ENCODE measurements at regions not wholly inside any gene's neighbourhood (a gene's known extent, or its start where the extent isn't known, plus 50 kb on each side); places are given as distances from the start of the nearest gene placed in this dataset.

DNA sequence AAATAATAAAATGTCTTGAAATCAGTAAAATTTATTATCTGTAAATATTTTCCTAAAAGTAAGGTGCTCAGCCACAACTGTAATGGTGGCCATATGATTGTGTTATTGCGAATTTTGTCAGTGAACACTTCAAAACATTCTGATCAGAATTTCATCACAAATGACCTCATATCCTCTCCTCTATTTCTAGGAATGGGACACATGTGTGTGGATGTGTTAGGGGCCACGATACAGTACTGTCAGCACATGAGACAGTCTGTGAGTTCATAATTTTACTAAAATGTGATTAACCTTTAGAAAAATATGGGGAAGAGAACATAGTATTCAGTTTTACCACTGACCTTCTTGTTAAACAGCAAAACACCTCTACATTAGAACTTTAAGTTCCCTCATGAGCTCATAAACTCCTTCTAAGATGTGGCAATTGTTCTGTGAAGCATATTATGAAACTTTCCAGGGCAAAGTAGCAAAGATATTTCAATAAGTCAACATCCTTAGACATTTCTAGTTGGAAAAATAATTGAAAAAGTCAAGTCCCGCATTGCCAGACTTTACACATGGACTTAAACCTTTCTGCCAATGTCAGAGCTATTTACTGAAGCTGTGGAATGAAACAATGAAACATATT lies 158.2 kb upstream of the ABI3BP start:
- H3K4me2 ChIP-seq (ENCODE audit: control insufficient read depth, insufficient read depth): no peak overlapping the region
- no peak overlapping the region for H2AFZ ChIP-seq (ENCODE audit: control insufficient read depth, low read depth, low read length)
- POLR2A ChIA-PET: no interaction called here
- no peak overlapping the region for H3K9ac ChIP-seq (ENCODE audit: control insufficient read depth, insufficient read depth, low read length)
- TF ChIP-seq JUND (IDR thresholded peaks at IDR 0.05; ENCODE audit: low read depth, low read length) (no peak), SREBF2 (IDR thresholded peaks at IDR 0.05; ENCODE audit: low read length) (no peak), FOXK2 (IDR thresholded peaks at IDR 0.05) (no peak), EED (IDR thresholded peaks at IDR 0.05; ENCODE audit: low read depth) (no peak), NFYA (IDR thresholded peaks at IDR 0.05; ENCODE audit: borderline replicate concordance, low read depth, low read length) (no peak), NRF1 (conservative IDR thresholded peaks at IDR 0.05; ENCODE audit: low read depth, low read length) (no peak), CBX3 (IDR thresholded peaks at IDR 0.05; ENCODE audit: borderline replicate concordance, low read depth) (no peak), RUNX3 (IDR thresholded peaks at IDR 0.05; ENCODE audit: low read length) (no peak), ESRRA (IDR thresholded peaks at IDR 0.05; ENCODE audit: low read length) (no peak), CBX5 (IDR thresholded peaks at IDR 0.05; ENCODE audit: low read depth) (no peak), SIN3A (IDR thresholded peaks at IDR 0.05; ENCODE audit: low read depth, low read length) (no peak)
- TF ChIP-seq, protein P1, sequence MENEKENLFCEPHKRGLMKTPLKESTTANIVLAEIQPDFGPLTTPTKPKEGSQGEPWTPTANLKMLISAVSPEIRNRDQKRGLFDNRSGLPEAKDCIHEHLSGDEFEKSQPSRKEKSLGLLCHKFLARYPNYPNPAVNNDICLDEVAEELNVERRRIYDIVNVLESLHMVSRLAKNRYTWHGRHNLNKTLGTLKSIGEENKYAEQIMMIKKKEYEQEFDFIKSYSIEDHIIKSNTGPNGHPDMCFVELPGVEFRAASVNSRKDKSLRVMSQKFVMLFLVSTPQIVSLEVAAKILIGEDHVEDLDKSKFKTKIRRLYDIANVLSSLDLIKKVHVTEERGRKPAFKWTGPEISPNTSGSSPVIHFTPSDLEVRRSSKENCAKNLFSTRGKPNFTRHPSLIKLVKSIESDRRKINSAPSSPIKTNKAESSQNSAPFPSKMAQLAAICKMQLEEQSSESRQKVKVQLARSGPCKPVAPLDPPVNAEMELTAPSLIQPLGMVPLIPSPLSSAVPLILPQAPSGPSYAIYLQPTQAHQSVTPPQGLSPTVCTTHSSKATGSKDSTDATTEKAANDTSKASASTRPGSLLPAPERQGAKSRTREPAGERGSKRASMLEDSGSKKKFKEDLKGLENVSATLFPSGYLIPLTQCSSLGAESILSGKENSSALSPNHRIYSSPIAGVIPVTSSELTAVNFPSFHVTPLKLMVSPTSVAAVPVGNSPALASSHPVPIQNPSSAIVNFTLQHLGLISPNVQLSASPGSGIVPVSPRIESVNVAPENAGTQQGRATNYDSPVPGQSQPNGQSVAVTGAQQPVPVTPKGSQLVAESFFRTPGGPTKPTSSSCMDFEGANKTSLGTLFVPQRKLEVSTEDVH (IDR thresholded peaks at IDR 0.05; ENCODE audit: low read depth, partially characterized antibody): no peak
- TF ChIP-seq, protein P2, sequence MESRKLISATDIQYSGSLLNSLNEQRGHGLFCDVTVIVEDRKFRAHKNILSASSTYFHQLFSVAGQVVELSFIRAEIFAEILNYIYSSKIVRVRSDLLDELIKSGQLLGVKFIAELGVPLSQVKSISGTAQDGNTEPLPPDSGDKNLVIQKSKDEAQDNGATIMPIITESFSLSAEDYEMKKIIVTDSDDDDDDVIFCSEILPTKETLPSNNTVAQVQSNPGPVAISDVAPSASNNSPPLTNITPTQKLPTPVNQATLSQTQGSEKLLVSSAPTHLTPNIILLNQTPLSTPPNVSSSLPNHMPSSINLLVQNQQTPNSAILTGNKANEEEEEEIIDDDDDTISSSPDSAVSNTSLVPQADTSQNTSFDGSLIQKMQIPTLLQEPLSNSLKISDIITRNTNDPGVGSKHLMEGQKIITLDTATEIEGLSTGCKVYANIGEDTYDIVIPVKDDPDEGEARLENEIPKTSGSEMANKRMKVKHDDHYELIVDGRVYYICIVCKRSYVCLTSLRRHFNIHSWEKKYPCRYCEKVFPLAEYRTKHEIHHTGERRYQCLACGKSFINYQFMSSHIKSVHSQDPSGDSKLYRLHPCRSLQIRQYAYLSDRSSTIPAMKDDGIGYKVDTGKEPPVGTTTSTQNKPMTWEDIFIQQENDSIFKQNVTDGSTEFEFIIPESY (IDR thresholded peaks at IDR 0.05): no peak
- TF ChIP-seq, protein P3, sequence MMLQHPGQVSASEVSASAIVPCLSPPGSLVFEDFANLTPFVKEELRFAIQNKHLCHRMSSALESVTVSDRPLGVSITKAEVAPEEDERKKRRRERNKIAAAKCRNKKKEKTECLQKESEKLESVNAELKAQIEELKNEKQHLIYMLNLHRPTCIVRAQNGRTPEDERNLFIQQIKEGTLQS (IDR thresholded peaks at IDR 0.05; ENCODE audit: borderline replicate concordance, extremely low read depth, low read depth, low read length): no peak
- no peaks in the 10 kb centered on the region for H3K79me2 ChIP-seq (ENCODE audit: control insufficient read depth, insufficient read depth, low read length)
- RAD21 ChIA-PET (ENCODE audit: unreplicated experiment): no interaction called here
- BruUV-seq (replicated peaks): no TSS peak
- in situ Hi-C loops (cut with MboI): no loop called here
- SMC1A ChIA-PET (ENCODE audit: uncharacterized antibody, unreplicated experiment): interaction anchor here (0.6 kb wide), 1 partner anchor 529 kb away, joined by 3 read pairs; no protein-coding TSS in a partner anchor
- no peaks in the 10 kb centered on the region for H3K4me1 ChIP-seq (ENCODE audit: control insufficient read depth, insufficient read depth, low read length)
- WGBS (ENCODE audit: insufficient coverage, insufficient replicate concordance, low lambda C conversion rate, missing lambda C conversion rate): 0% methylated on average over 3 of the region's 3 CpGs
- no peaks in the 10 kb centered on the region for H3K27me3 ChIP-seq (replicated peaks in 1 of 2; ENCODE audit: control insufficient read depth in 2 of 2, insufficient read depth in 2 of 2, low read length in 1 of 2)
- H4K20me1 ChIP-seq (ENCODE audit: control insufficient read depth, insufficient read depth): no peaks in the 10 kb centered on the region
- CTCF ChIA-PET: no interaction called here
- DNase-seq (ENCODE audit: low read depth, low spot score) (no peak), FAIRE-seq (no peak), ATAC-seq (no peak)
- no peak overlapping the region for H3K27ac ChIP-seq (ENCODE audit: control insufficient read depth, insufficient read depth)
- intact Hi-C loops (cut with micrococcal nuclease; ENCODE audit: unreplicated experiment): no loop called here
- H3K9me3 ChIP-seq (replicated peaks; ENCODE audit: control insufficient read depth, insufficient read depth, low read length): no peaks in the 10 kb centered on the region
- H3K36me3 ChIP-seq (ENCODE audit: control insufficient read depth in 2 of 2, insufficient read depth in 2 of 2, low read length in 1 of 2): no peaks in the 10 kb centered on the region
- H3K4me3 ChIP-seq: no peak overlapping the region

Measured in GM12878 (cell line).